GM23248 (cell line): ENCODE measurements at regions not wholly inside any gene's neighbourhood (a gene's known extent, or its start where the extent isn't known, plus 50 kb on each side); places are given as distances from the start of the nearest gene placed in this dataset.
A peak's percentile ranks its signal among the peaks of the same experiment; 100 is the strongest.

ENCODE experiments used
- DNase-seq: peaks from one replicate; pipeline ENCODE4 v3.0.0-alpha.2; 2015
- H2AFZ ChIP-seq: fragments of 200-600 bp; sonication (generic); 2 replicates; pipeline ENCODE4 v1.6.1; 2016; ENCODE audit warnings: antibody characterized with exemption
- H3F3A ChIP-seq: fragments of 200-600 bp; sonication (generic); 2 replicates; pipeline ENCODE4 v1.6.1; 2016; ENCODE audit warnings: mild to moderate bottlenecking, antibody characterized with exemption, mixed run types; ENCODE audit not compliant: insufficient read depth
- H3K27ac ChIP-seq: fragments of 200-600 bp; sonication (generic); 2 replicates; pipeline ENCODE4 v1.5.1; 2016; ENCODE audit warnings: mild to moderate bottlenecking
- H3K27me3 ChIP-seq: fragments of 200-600 bp; sonication (generic); replicated peaks from 2 replicates; pipeline ENCODE4 v1.6.1; 2016; ENCODE audit warnings: mild to moderate bottlenecking; ENCODE audit not compliant: insufficient read depth
- H3K36me3 ChIP-seq: fragments of 200-600 bp; sonication (generic); 2 replicates; pipeline ENCODE4 v1.6.1; 2016; ENCODE audit warnings: low read depth, mild to moderate bottlenecking
- H3K4me1 ChIP-seq: fragments of 200-600 bp; sonication (generic); 2 replicates; pipeline ENCODE4 v1.6.1; 2016; ENCODE audit warnings: mild to moderate bottlenecking; ENCODE audit not compliant: insufficient read depth
- H3K4me2 ChIP-seq: fragments of 200-600 bp; sonication (generic); one replicate; pipeline ENCODE4 v1.6.1; 2016; ENCODE audit warnings: mild to moderate bottlenecking; ENCODE audit not compliant: unreplicated experiment
- H3K4me3 ChIP-seq: fragments of 200-600 bp; sonication (generic); 2 replicates; pipeline ENCODE4 v1.5.1; 2016; ENCODE audit warnings: mild to moderate bottlenecking
- H3K79me2 ChIP-seq: fragments of 200-600 bp; sonication (generic); 2 replicates; pipeline ENCODE4 v1.6.1; 2016; ENCODE audit warnings: mild to moderate bottlenecking; ENCODE audit not compliant: insufficient read depth
- H3K9ac ChIP-seq: fragments of 200-600 bp; sonication (generic); 2 replicates; pipeline ENCODE4 v1.6.1; 2016; ENCODE audit warnings: mild to moderate bottlenecking
- H3K9me2 ChIP-seq: fragments of 200-600 bp; sonication (generic); 2 replicates; pipeline ENCODE4 v1.6.1; 2016; ENCODE audit warnings: mixed run types, mild to moderate bottlenecking, moderate library complexity; ENCODE audit not compliant: insufficient read depth
- H3K9me3 ChIP-seq: fragments of 200-600 bp; sonication (generic); one replicate; pipeline ENCODE4 v1.6.1; 2017; ENCODE audit warnings: low read depth
- H4K20me1 ChIP-seq: fragments of 200-600 bp; sonication (generic); 2 replicates; pipeline ENCODE4 v1.6.0; 2016; ENCODE audit not compliant: insufficient read depth
- EZH2 ChIP-seq: fragments of 200-600 bp; sonication (generic); IDR thresholded peaks from 2 replicates; pipeline ENCODE4 v1.6.1; 2018; ENCODE audit warnings: antibody characterized with exemption, mild to moderate bottlenecking; ENCODE audit not compliant: insufficient read depth, poor library complexity, severe bottlenecking
- EZH2phosphoT487 ChIP-seq: fragments of 200-600 bp; sonication (generic); IDR thresholded peaks from 2 replicates; pipeline ENCODE4 v1.6.1; 2018; ENCODE audit warnings: antibody characterized with exemption, moderate library complexity, mild to moderate bottlenecking, low read depth; ENCODE audit not compliant: insufficient read depth
- WGBS, 2 experiments: methylation state at CpG; one replicate each; pipeline ENCODE4 v1.1.6; 2015 to 2017; ENCODE audit warnings: low lambda C conversion rate in 2 of 2, low coverage in 1 of 2; ENCODE audit errors: missing lambda C conversion rate in 2 of 2; 5-methylcytosine and 5-hydroxymethylcytosine counted together
- in situ Hi-C: fragments of 300-500 bp; cut with MboI; formaldehyde crosslinking; loops from 2 replicates; pipeline ENCODE4 v1.15.0; 2020

GRCh38 chr3:135538123-135538522 is 427.4 kb upstream of the PPP2R3A start:
- WGBS, 2 experiments, result 39 to 44% methylated on average over 2 of the region's 2 CpGs
- Histone ChIP-seq H3F3A (no peaks in the 10 kb centered on the region), H4K20me1 (no peaks in the 10 kb centered on the region), H3K36me3 (no peaks in the 10 kb centered on the region), H3K4me1 (no peaks in the 10 kb centered on the region), H3K4me3 (no peak overlapping the region), H3K9me2 (no peaks in the 10 kb centered on the region), H3K9ac (no peak overlapping the region), H3K4me2 (no peak overlapping the region), H3K27ac (no peak overlapping the region), H3K79me2 (no peaks in the 10 kb centered on the region), H3K9me3 (no peaks in the 10 kb centered on the region), H3K27me3 (no peaks in the 10 kb centered on the region), H2AFZ (no peak overlapping the region)
- in situ Hi-C loops, result no loop called here
- TF ChIP-seq EZH2phosphoT487, result no peak
- DNase-seq, result no peak

- H3K4me3 ChIP-seq, result no peak overlapping the region
- H3K36me3 ChIP-seq, result no peaks in the 10 kb centered on the region
- H3K27me3 ChIP-seq, result no peaks in the 10 kb centered on the region
- in situ Hi-C loops, result no loop called here
- TF ChIP-seq EZH2phosphoT487, result no peak
- TF ChIP-seq EZH2, result no peak
- no peak overlapping the region for H3K4me2 ChIP-seq
- H3K9ac ChIP-seq, result no peak overlapping the region
- WGBS, 2 experiments, result 12 to 21% methylated on average over 4 of the region's 4 CpGs
- H4K20me1 ChIP-seq, result no peaks in the 10 kb centered on the region
- no peaks in the 10 kb centered on the region for H3K79me2 ChIP-seq
- no peaks in the 10 kb centered on the region for H3K9me2 ChIP-seq
- H3K4me1 ChIP-seq, result no peaks in the 10 kb centered on the region
- no peak overlapping the region for H2AFZ ChIP-seq
- no peak overlapping the region for H3K27ac ChIP-seq
- no peak for DNase-seq
- H3K9me3 ChIP-seq, result no peaks in the 10 kb centered on the region
- H3F3A ChIP-seq, result no peaks in the 10 kb centered on the region
Measured at GRCh38 chr3:135539351-135539750, 426.2 kb upstream of the PPP2R3A start.

DNA sequence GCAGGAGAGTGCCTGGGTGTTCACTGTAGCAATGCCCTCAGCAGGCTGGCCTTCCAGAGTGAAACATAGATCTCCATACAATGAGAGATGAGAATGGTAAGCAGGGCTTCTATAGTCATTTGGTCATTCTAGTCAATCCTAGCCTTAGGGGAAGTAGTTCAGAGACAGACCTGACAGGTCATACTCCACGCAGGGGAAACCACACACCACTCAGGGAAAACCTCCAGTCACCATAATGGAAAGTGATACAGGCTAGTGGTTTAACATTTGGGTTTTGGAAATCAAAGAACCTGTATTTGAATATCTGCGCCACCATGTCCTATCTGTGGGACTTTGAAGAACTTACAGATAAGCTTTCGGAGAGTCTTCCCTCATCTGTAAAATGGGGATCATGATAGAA is 425.7 kb upstream of the PPP2R3A start:
- Histone ChIP-seq H3K9me2 (no peaks in the 10 kb centered on the region), H4K20me1 (no peaks in the 10 kb centered on the region), H3K9ac (no peak overlapping the region), H3F3A (no peaks in the 10 kb centered on the region), H3K36me3 (no peaks in the 10 kb centered on the region), H3K4me3 (no peak overlapping the region), H3K4me1 (no peaks in the 10 kb centered on the region), H3K9me3 (no peaks in the 10 kb centered on the region), H3K27me3 (no peaks in the 10 kb centered on the region), H2AFZ (no peak overlapping the region), H3K27ac (no peak overlapping the region), H3K4me2 (no peak overlapping the region), H3K79me2 (no peaks in the 10 kb centered on the region)
- no peak for TF ChIP-seq EZH2
- no peak for TF ChIP-seq EZH2phosphoT487
- no peak for DNase-seq
- 35 to 40% methylated on average over 3 of the region's 3 CpGs for WGBS, 2 experiments
- in situ Hi-C loops, result no loop called here

GRCh38 chr3:135549928-135550494 is 415.5 kb upstream of the PPP2R3A start:
- Histone ChIP-seq H3K27ac (no peak overlapping the region), H3F3A (no peaks in the 10 kb centered on the region), H2AFZ (no peak overlapping the region), H3K4me2 (no peak overlapping the region), H3K9ac (no peak overlapping the region), H3K4me3 (no peak overlapping the region), H3K27me3 (no peaks in the 10 kb centered on the region), H4K20me1 (no peaks in the 10 kb centered on the region), H3K79me2 (no peaks in the 10 kb centered on the region), H3K36me3 (no peaks in the 10 kb centered on the region), H3K4me1 (no peaks in the 10 kb centered on the region), H3K9me3 (no peaks in the 10 kb centered on the region), H3K9me2 (no peaks in the 10 kb centered on the region)
- no peak for TF ChIP-seq EZH2phosphoT487
- TF ChIP-seq EZH2, result no peak
- in situ Hi-C loops, result no loop called here
- WGBS, 2 experiments, result 35 to 39% methylated on average over 4 of the region's 4 CpGs
- no peak for DNase-seq

GRCh38 chr3:135556174-135556573 is 409.4 kb upstream of the PPP2R3A start:
- Histone ChIP-seq H3K4me3 (no peak overlapping the region), H3K27me3 (no peaks in the 10 kb centered on the region; the same call in 1 of the 2 replicates), H3K9ac (no peak overlapping the region), H3K4me2 (no peak overlapping the region), H3K27ac (no peak overlapping the region), H3K79me2 (no peaks in the 10 kb centered on the region), H3F3A (no peaks in the 10 kb centered on the region), H4K20me1 (no peaks in the 10 kb centered on the region), H3K9me2 (no peaks in the 10 kb centered on the region), H3K4me1 (no peaks in the 10 kb centered on the region), H2AFZ (no peak overlapping the region), H3K9me3 (no peaks in the 10 kb centered on the region), H3K36me3 (no peaks in the 10 kb centered on the region)
- in situ Hi-C loops, result no loop called here
- DNase-seq, result peak; percentile 8
- no peak for TF ChIP-seq EZH2phosphoT487
- TF ChIP-seq EZH2, result no peak
- WGBS, 2 experiments, result 19 to 28% methylated on average over 2 of the region's 2 CpGs
